HepG2 (cell line): ENCODE measurements at regions not wholly inside any gene's neighbourhood (a gene's known extent, or its start where the extent isn't known, plus 50 kb on each side); places are given as distances from the start of the nearest gene placed in this dataset.

Source experiments
- ATAC-seq: fragments of 200-7000 bp; cut with Tn5 transposase; 3 replicates; pipeline ENCODE4 v1.9.1; 2020; ENCODE audit warnings: mild to moderate bottlenecking, moderate library complexity
- BruUV-seq: library from RNA; stranded (reverse); fragments of 400-500 nt; replicated peaks from 2 replicates; lab custom pipeline; 2021; lab: Mats Ljungman, UMichigan
- CTCF ChIA-PET: fragments of 300-600 bp; formaldehyde crosslinking; extraction: SDS; loops from one replicate; lab custom pipeline; 2021; ENCODE audit warnings: low total read pairs, inconsistent platforms, low intra/inter-chr PET ratio; lab: Yijun Ruan, JAX
- POLR2A ChIA-PET: fragments of 350-600 bp; sonication (Branson Sonifier 250); formaldehyde crosslinking; loops from one replicate; lab custom pipeline; 2020; ENCODE audit warnings: antibody characterized with exemption, inconsistent platforms; lab: Yijun Ruan, JAX
- DNase-seq: peaks from one replicate; pipeline ENCODE4 v3.0.0-alpha.2; 2015; ENCODE audit warnings: low spot score
- FAIRE-seq: peaks from 3 replicates; lab custom pipeline; 2011; peaks lifted over from hg19 to GRCh38; lab: Jason Lieb, UNC
- H2AFZ ChIP-seq: one replicate; pipeline ENCODE4 v1.6.1; 2011; ENCODE audit warnings: low read length, inconsistent platforms
- H3K27ac ChIP-seq: fragments of 300-600 bp; 3 replicates; pipeline ENCODE4 v1.8.0; 2011; ENCODE audit warnings: mixed run types, mild to moderate bottlenecking, mixed read lengths, low read length, inconsistent platforms; ENCODE audit not compliant: insufficient read depth; ENCODE audit errors: extremely low read length
- H3K27me3 ChIP-seq, 2 experiments: fragments of 200-600 bp in 1 of 2; 2 replicates in 1 of 2; 3 replicates in 1 of 2; pipeline versions ENCODE4 v1.6.0 to v1.8.0; 2011; ENCODE audit warnings: low read length in 2 of 2, mild to moderate bottlenecking in 2 of 2, moderate library complexity in 2 of 2, inconsistent platforms in 1 of 2; ENCODE audit not compliant: insufficient read depth in 2 of 2, control insufficient read depth in 1 of 2
- H3K36me3 ChIP-seq, 2 experiments: fragments of 200-600 bp in 1 of 2; replicated peaks in 1 of 2; 2 replicates in 1 of 2; 3 replicates in 1 of 2; pipeline versions ENCODE4 v1.5.1 to v1.8.0; 2011; ENCODE audit warnings: low read length in 2 of 2, inconsistent platforms in 1 of 2; ENCODE audit not compliant: insufficient read depth in 2 of 2, control insufficient read depth in 1 of 2
- H3K4me1 ChIP-seq: 2 replicates; pipeline ENCODE4 v1.5.1; 2012; ENCODE audit warnings: low read length, inconsistent platforms; ENCODE audit not compliant: insufficient read depth
- H3K4me2 ChIP-seq: 2 replicates; pipeline ENCODE4 v1.6.0; 2011; ENCODE audit warnings: low read depth, low read length, inconsistent platforms
- H3K4me3 ChIP-seq, 3 experiments: fragments of 200-600 bp in 1 of 3; sonication (generic), shearing (Covaris generic) in 1 of 3; replicated peaks in 1 of 3; 2 replicates each; pipeline ENCODE4 v1.5.1; 2011 to 2016; ENCODE audit warnings: low read length in 3 of 3, inconsistent platforms in 2 of 3, low read depth in 2 of 3, mild to moderate bottlenecking in 2 of 3, control low read depth in 1 of 3, mixed read lengths in 1 of 3; ENCODE audit not compliant: insufficient read depth in 1 of 3
- H3K79me2 ChIP-seq: one replicate; pipeline ENCODE4 v1.6.1; 2011; ENCODE audit warnings: low read length, inconsistent platforms; ENCODE audit not compliant: insufficient read depth
- H3K9ac ChIP-seq: 2 replicates; pipeline ENCODE4 v1.6.0; 2011; ENCODE audit warnings: mild to moderate bottlenecking, low read depth, low read length, inconsistent platforms; ENCODE audit not compliant: insufficient read depth
- H3K9me3 ChIP-seq: 2 replicates; pipeline ENCODE4 v1.5.1; 2012; ENCODE audit warnings: mild to moderate bottlenecking, low read length
- H4K20me1 ChIP-seq: 2 replicates; pipeline ENCODE4 v1.6.0; 2011; ENCODE audit warnings: inconsistent platforms, mild to moderate bottlenecking, low read length, moderate library complexity; ENCODE audit not compliant: insufficient read depth
- MAFF ChIP-seq: IDR thresholded peaks from 2 replicates; pipeline ENCODE4 v1.6.1; 2011; ENCODE audit warnings: low read depth, low read length, improper control_type of control experiment
- MAFK ChIP-seq, 2 experiments: IDR thresholded peaks in 1 of 2; conservative IDR thresholded peaks in 1 of 2; 2 replicates each; pipeline ENCODE4 v1.6.1; 2011; ENCODE audit warnings: improper control_type of control experiment in 2 of 2, low read length in 2 of 2
- SALL2 ChIP-seq: sonication (generic); formaldehyde crosslinking; IDR thresholded peaks from 2 replicates; pipeline ENCODE4 v1.8.1; 2023; ENCODE audit warnings: mild to moderate bottlenecking, missing genetic modification reagents, inconsistent platforms
- ZNF563 ChIP-seq: sonication (generic); formaldehyde crosslinking; IDR thresholded peaks from 2 replicates; pipeline ENCODE4 v1.8.0; 2022; ENCODE audit warnings: mild to moderate bottlenecking, moderate library complexity, missing genetic modification reagents
- WGBS: methylation state at CpG from one replicate; pipeline ENCODE4 v1.1.6; 2017; ENCODE audit warnings: low lambda C conversion rate; 5-methylcytosine and 5-hydroxymethylcytosine counted together
- in situ Hi-C: cut with HindIII; loops from 2 replicates; pipeline ENCODE4 v1.10.0; 2017; ENCODE audit warnings: low pct_unique_long_range_greater_than_20kb; ENCODE audit not compliant: extremely low pct_ligation_motif_present
- intact Hi-C: fragments of 100-400 bp; cut with micrococcal nuclease; formaldehyde crosslinking; loops from one replicate; pipeline ENCODE4 v1.10.0; 2022; ENCODE audit not compliant: unreplicated experiment
- TF ChIP-seq, protein P1 (sequence below): sonication (generic); formaldehyde crosslinking; IDR thresholded peaks from 2 replicates; pipeline ENCODE4 v1.4.0; 2020; ENCODE audit warnings: missing genetic modification reagents
- TF ChIP-seq, protein P2 (sequence below): sonication (generic); formaldehyde crosslinking; IDR thresholded peaks from 2 replicates; pipeline ENCODE4 v1.8.0; 2022; ENCODE audit warnings: missing genetic modification reagents, mild to moderate bottlenecking, borderline replicate concordance
- TF ChIP-seq, protein P3 (sequence below): sonication (generic); formaldehyde crosslinking; conservative IDR thresholded peaks from 2 replicates; pipeline ENCODE4 v1.4.0; 2020; ENCODE audit warnings: missing genetic modification reagents
- TF ChIP-seq, protein P4 (sequence below): sonication (generic); formaldehyde crosslinking; IDR thresholded peaks from 2 replicates; pipeline ENCODE4 v1.8.0; 2022; ENCODE audit warnings: mild to moderate bottlenecking, missing genetic modification reagents; ENCODE audit not compliant: insufficient replicate concordance

DNA sequence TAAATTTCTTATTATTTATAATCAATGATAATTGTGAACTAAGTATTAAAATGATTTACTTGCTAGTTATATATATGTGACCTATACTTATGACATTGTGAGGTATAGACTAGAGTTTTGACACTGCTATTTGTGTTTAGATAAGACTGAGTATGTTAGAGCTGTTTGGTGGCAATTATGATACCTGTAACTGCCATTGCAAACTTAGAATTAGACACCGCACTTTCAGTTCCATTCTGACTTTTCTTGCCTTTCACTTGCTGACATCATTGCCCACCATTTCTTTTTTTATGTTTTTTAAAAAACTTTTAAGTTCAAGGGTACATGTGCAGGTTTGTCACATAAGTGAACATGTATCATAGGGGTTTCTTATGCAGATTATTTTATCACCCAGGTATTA, 214.5 kb downstream of the MBL2 start (continued):
- TF ChIP-seq, protein P1, sequence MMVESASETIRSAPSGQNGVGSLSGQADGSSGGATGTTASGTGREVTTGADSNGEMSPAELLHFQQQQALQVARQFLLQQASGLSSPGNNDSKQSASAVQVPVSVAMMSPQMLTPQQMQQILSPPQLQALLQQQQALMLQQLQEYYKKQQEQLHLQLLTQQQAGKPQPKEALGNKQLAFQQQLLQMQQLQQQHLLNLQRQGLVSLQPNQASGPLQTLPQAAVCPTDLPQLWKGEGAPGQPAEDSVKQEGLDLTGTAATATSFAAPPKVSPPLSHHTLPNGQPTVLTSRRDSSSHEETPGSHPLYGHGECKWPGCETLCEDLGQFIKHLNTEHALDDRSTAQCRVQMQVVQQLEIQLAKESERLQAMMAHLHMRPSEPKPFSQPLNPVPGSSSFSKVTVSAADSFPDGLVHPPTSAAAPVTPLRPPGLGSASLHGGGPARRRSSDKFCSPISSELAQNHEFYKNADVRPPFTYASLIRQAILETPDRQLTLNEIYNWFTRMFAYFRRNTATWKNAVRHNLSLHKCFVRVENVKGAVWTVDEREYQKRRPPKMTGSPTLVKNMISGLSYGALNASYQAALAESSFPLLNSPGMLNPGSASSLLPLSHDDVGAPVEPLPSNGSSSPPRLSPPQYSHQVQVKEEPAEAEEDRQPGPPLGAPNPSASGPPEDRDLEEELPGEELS (CRISPR knock-in tag) = no peak
- TF ChIP-seq, protein P2, sequence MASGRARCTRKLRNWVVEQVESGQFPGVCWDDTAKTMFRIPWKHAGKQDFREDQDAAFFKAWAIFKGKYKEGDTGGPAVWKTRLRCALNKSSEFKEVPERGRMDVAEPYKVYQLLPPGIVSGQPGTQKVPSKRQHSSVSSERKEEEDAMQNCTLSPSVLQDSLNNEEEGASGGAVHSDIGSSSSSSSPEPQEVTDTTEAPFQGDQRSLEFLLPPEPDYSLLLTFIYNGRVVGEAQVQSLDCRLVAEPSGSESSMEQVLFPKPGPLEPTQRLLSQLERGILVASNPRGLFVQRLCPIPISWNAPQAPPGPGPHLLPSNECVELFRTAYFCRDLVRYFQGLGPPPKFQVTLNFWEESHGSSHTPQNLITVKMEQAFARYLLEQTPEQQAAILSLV = no peak
- no peak for TF ChIP-seq SALL2 (CRISPR knock-in tag)
- TF ChIP-seq ZNF563 = no peak
- TF ChIP-seq, protein P3, sequence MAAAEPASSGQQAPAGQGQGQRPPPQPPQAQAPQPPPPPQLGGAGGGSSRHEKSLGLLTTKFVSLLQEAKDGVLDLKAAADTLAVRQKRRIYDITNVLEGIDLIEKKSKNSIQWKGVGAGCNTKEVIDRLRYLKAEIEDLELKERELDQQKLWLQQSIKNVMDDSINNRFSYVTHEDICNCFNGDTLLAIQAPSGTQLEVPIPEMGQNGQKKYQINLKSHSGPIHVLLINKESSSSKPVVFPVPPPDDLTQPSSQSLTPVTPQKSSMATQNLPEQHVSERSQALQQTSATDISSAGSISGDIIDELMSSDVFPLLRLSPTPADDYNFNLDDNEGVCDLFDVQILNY (CRISPR knock-in tag) = no peak
- TF ChIP-seq, all 625 proteins: peak for 0

DNA sequence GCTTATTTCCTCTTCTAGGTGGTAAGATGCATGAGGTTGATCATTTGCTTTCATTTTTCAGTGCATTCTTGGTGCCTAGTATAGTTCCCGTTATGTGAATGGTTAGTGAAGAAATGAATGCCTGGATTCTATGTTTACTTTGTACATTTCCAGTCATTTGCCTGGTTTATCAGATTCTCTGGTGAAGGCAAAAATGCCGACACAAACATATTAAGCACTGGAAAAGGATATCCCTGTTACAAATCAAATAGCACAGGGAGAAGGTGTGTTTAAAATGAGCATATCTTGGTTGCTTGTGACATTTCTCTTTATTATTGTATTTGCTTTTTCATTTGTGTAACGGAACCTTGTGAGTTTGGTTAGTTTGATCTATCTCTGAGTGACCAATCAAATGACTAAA, 211.3 kb downstream of the MBL2 start:
- intact Hi-C loops = no loop called here
- no peak overlapping the region for H2AFZ ChIP-seq
- H3K36me3 ChIP-seq = no peaks in the 10 kb centered on the region
- no peaks in the 10 kb centered on the region for H3K9me3 ChIP-seq
- no peaks in the 10 kb centered on the region for H3K27me3 ChIP-seq
- no peak for FAIRE-seq
- ChIA-PET CTCF (no interaction called here), POLR2A (no interaction called here)
- H3K4me2 ChIP-seq = no peak overlapping the region
- DNase-seq = no peak
- in situ Hi-C loops = loop anchor here (10.0 kb wide), 1 partner anchor 247 kb away; the partner anchor contains the start of gene DKK1
- no peak overlapping the region for H3K4me3 ChIP-seq
- no peaks in the 10 kb centered on the region for H3K79me2 ChIP-seq
- H3K9ac ChIP-seq = no peak overlapping the region
- no peaks in the 10 kb centered on the region for H3K4me1 ChIP-seq
- H4K20me1 ChIP-seq = no peaks in the 10 kb centered on the region
- H3K27ac ChIP-seq = no peak overlapping the region
- no peak for ATAC-seq
- no TSS peak for BruUV-seq
- 82% methylated on average over 3 of the region's 3 CpGs for WGBS
- TF ChIP-seq MAFF (peak; percentile 51), MAFK (conservative IDR thresholded peaks at IDR 0.05 in 1 of 2, IDR thresholded peaks at IDR 0.05 in 1 of 2; ENCODE audit: low read length in 2 of 2) (peak; percentile 57 to 73)
- TF ChIP-seq, protein P4, sequence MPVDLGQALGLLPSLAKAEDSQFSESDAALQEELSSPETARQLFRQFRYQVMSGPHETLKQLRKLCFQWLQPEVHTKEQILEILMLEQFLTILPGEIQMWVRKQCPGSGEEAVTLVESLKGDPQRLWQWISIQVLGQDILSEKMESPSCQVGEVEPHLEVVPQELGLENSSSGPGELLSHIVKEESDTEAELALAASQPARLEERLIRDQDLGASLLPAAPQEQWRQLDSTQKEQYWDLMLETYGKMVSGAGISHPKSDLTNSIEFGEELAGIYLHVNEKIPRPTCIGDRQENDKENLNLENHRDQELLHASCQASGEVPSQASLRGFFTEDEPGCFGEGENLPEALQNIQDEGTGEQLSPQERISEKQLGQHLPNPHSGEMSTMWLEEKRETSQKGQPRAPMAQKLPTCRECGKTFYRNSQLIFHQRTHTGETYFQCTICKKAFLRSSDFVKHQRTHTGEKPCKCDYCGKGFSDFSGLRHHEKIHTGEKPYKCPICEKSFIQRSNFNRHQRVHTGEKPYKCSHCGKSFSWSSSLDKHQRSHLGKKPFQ (CRISPR knock-in tag) = no peak
- TF ChIP-seq, all 625 proteins: peak for 2
